IMR-90 (cell line): ENCODE measurements at regions not wholly inside any gene's neighbourhood (a gene's known extent, or its start where the extent isn't known, plus 50 kb on each side); places are given as distances from the start of the nearest gene placed in this dataset.

Experiments
- ATAC-seq: fragments of 200-7000 bp; cut with Tn5 transposase; 2 replicates; pipeline ENCODE4 v1.9.1; 2020; ENCODE audit warnings: low read depth, mild to moderate bottlenecking, moderate library complexity
- BruUV-seq: library from RNA; stranded (reverse); fragments of 400-500 nt; replicated peaks from 2 replicates; lab custom pipeline; 2021; lab: Mats Ljungman, UMichigan
- CTCF ChIA-PET: fragments of 300-600 bp; formaldehyde crosslinking; extraction: SDS; loops from one replicate; lab custom pipeline; 2021; ENCODE audit warnings: antibody characterized with exemption; lab: Yijun Ruan, JAX
- POLR2A ChIA-PET: fragments of 300-600 bp; sonication (Branson Sonifier 250); formaldehyde crosslinking; loops from one replicate; lab custom pipeline; 2022; ENCODE audit warnings: antibody characterized with exemption; ENCODE audit not compliant: unreplicated experiment; lab: Charles Lee
- DNase-seq: peaks from one replicate; pipeline ENCODE4 v3.0.0; 2013
- H2AFZ ChIP-seq: replicated peaks from 2 replicates; pipeline ENCODE3; 2013; ENCODE audit warnings: low read length, mild to moderate bottlenecking; ENCODE audit not compliant: poor library complexity
- H2AK5ac ChIP-seq: 2 replicates; pipeline ENCODE4 v1.6.1; 2013; ENCODE audit warnings: low read depth, low read length, inconsistent platforms
- H2AK9ac ChIP-seq: replicated peaks from 2 replicates; pipeline ENCODE3; 2013; ENCODE audit warnings: mild to moderate bottlenecking, low read depth, low read length, moderate library complexity; ENCODE audit not compliant: poor library complexity
- H2BK120ac ChIP-seq: 2 replicates; pipeline ENCODE4 v1.6.1; 2013; ENCODE audit warnings: low read depth, low read length, inconsistent platforms
- H2BK15ac ChIP-seq: 3 replicates; pipeline ENCODE4 v1.6.1; 2013; ENCODE audit warnings: low read depth, low read length, inconsistent platforms
- H2BK20ac ChIP-seq: 2 replicates; pipeline ENCODE4 v1.6.1; 2013; ENCODE audit warnings: low read depth, mild to moderate bottlenecking, inconsistent platforms, low read length, moderate library complexity
- H2BK5ac ChIP-seq: 2 replicates; pipeline ENCODE4 v1.6.1; 2013; ENCODE audit warnings: mild to moderate bottlenecking, low read depth, low read length, inconsistent platforms; ENCODE audit not compliant: poor library complexity, severe bottlenecking
- H3K14ac ChIP-seq: replicated peaks from 2 replicates; pipeline ENCODE4 v1.6.1; 2013; ENCODE audit warnings: low read depth, low read length, inconsistent platforms
- H3K18ac ChIP-seq: 2 replicates; pipeline ENCODE4 v1.6.1; 2013; ENCODE audit warnings: low read depth, low read length, control low read depth
- H3K23ac ChIP-seq: 2 replicates; pipeline ENCODE4 v1.6.1; 2013; ENCODE audit warnings: low read depth, low read length, inconsistent platforms
- H3K27ac ChIP-seq: 2 replicates; pipeline ENCODE4 v1.5.1; 2013; ENCODE audit warnings: mild to moderate bottlenecking, control low read depth, low read length; ENCODE audit not compliant: insufficient read depth
- H3K27me3 ChIP-seq: 2 replicates; pipeline ENCODE4 v1.6.1; 2013; ENCODE audit warnings: low read length; ENCODE audit not compliant: control insufficient read depth, insufficient read depth
- H3K36me3 ChIP-seq: 2 replicates; pipeline ENCODE4 v1.6.1; 2013; ENCODE audit warnings: low read length, mixed read lengths; ENCODE audit not compliant: control insufficient read depth, insufficient read depth
- H3K4ac ChIP-seq: 2 replicates; pipeline ENCODE4 v1.6.1; 2013; ENCODE audit warnings: low read depth, low read length, inconsistent platforms
- H3K4me1 ChIP-seq: 2 replicates; pipeline ENCODE4 v1.6.1; 2013; ENCODE audit warnings: low read length, mixed read lengths; ENCODE audit not compliant: control insufficient read depth, insufficient read depth
- H3K4me2 ChIP-seq: 2 replicates; pipeline ENCODE4 v1.6.1; 2013; ENCODE audit warnings: low read depth, mild to moderate bottlenecking, control low read depth, low read length, moderate library complexity
- H3K4me3 ChIP-seq: 2 replicates; pipeline ENCODE4 v1.5.1; 2013; ENCODE audit warnings: low read depth, mild to moderate bottlenecking, control low read depth, low read length, moderate library complexity; ENCODE audit not compliant: insufficient read depth
- H3K56ac ChIP-seq: 2 replicates; pipeline ENCODE4 v1.6.1; 2013; ENCODE audit warnings: low read length, inconsistent platforms; ENCODE audit not compliant: insufficient read depth; ENCODE audit errors: extremely low read depth
- H3K79me1 ChIP-seq, 2 experiments: 2 replicates each; pipeline ENCODE4 v1.6.1; 2013; ENCODE audit warnings: low read length in 2 of 2, inconsistent platforms in 1 of 2, low read depth in 1 of 2
- H3K9ac ChIP-seq: 2 replicates; pipeline ENCODE4 v1.6.1; 2013; ENCODE audit warnings: low read depth, low read length, control low read depth
- H3K9me1 ChIP-seq: 2 replicates; pipeline ENCODE4 v1.6.1; 2013; ENCODE audit warnings: low read length, inconsistent platforms; ENCODE audit not compliant: insufficient read depth
- H3K9me3 ChIP-seq: 2 replicates; pipeline ENCODE4 v1.6.1; 2013; ENCODE audit warnings: low read length; ENCODE audit not compliant: control insufficient read depth, insufficient read depth
- H4K20me1 ChIP-seq: 2 replicates; pipeline ENCODE4 v1.6.1; 2013; ENCODE audit warnings: low read length, inconsistent platforms; ENCODE audit not compliant: insufficient read depth
- H4K5ac ChIP-seq: 2 replicates; pipeline ENCODE4 v1.6.1; 2013; ENCODE audit warnings: mild to moderate bottlenecking, low read depth, low read length, control low read depth
- H4K8ac ChIP-seq, 2 experiments: 2 replicates each; pipeline ENCODE4 v1.6.1; 2013; ENCODE audit warnings: low read depth in 2 of 2, low read length in 2 of 2, control low read depth in 1 of 2, inconsistent platforms in 1 of 2
- H4K91ac ChIP-seq: 2 replicates; pipeline ENCODE4 v1.6.1; 2013; ENCODE audit warnings: low read depth, low read length, inconsistent platforms; ENCODE audit not compliant: insufficient read depth
- RCOR1 ChIP-seq: IDR thresholded peaks from 2 replicates; pipeline ENCODE4 v1.6.1; 2012; ENCODE audit warnings: mild to moderate bottlenecking, low read length, improper control_type of control experiment; ENCODE audit not compliant: insufficient replicate concordance
- WGBS, 2 experiments: methylation state at CpG; one replicate each; pipeline versions ENCODE4 v1.1.5 to v1.1.7; 2013; ENCODE audit warnings: missing lambda C conversion rate in 2 of 2; ENCODE audit not compliant: insufficient read length in 1 of 2; ENCODE audit errors: extremely low coverage in 2 of 2; 5-methylcytosine and 5-hydroxymethylcytosine counted together
- dilution Hi-C: fragments of 300-500 bp; cut with HindIII; formaldehyde crosslinking; loops from one replicate; pipeline ENCODE4 v1.14.3; 2018; ENCODE audit warnings: low sequenced_read_pairs; ENCODE audit not compliant: unreplicated experiment
- in situ Hi-C: fragments of 300-500 bp; cut with MboI; formaldehyde crosslinking; loops from 3 replicates; pipeline ENCODE4 v1.14.3; 2019; ENCODE audit warnings: low sequenced_read_pairs, inconsistent platforms, mixed read lengths
- intact Hi-C: fragments of 100-400 bp; cut with micrococcal nuclease; formaldehyde crosslinking; loops from 2 replicates; pipeline ENCODE4 v1.10.0; 2022
- TF ChIP-seq, protein P1 (sequence below): fragments of 150-350 bp; IDR thresholded peaks from 2 replicates; pipeline ENCODE4 v1.6.1; 2016; ENCODE audit warnings: low read depth, mild to moderate bottlenecking, low read length, moderate library complexity, borderline replicate concordance

DNA sequence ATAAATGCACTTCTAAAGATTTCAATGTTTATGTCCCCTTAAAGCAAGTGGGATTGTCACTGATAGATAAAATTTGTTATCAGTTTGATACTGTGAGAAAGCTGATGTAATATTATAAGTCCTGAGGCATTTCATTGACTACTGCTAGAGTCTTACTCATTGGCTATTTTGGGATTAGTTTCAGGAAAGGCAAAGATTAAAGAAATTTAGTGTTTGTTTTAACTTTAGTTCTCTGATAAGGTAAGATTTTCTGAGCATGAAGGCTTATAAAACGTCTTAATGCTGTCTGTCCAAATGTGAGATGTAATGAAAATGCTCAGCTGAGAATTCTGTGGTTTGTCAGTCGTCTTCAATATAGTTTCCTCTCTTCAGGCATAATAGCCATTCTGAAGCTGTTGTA, 886.4 kb upstream of the CDH2 start:
- WGBS, 2 experiments: no CpG with 5 or more reads among the region's 2 CpGs
- Histone ChIP-seq H2AFZ (no peak overlapping the region), H2AK5ac (no peak overlapping the region), H3K4me1 (no peaks in the 10 kb centered on the region; the same call in 1 of the 2 replicates), H3K27ac (no peak overlapping the region), H3K18ac (0 out of 2 replicates have a peak overlapping the region, but pooled peaks have one; percentile 31), H3K9me3 (no peaks in the 10 kb centered on the region), H3K4me3 (no peak overlapping the region), H4K20me1 (no peaks in the 10 kb centered on the region), H3K9ac (no peak overlapping the region), H4K5ac (no peak overlapping the region), H3K14ac (no peak overlapping the region), H2BK15ac (no peak overlapping the region), H4K8ac (no peak overlapping the region), H2AK9ac (no peak overlapping the region), H3K4me2 (no peak overlapping the region), H3K27me3 (no peaks in the 10 kb centered on the region), H3K36me3 (no peaks in the 10 kb centered on the region), H3K9me1 (no peaks in the 10 kb centered on the region), H3K23ac (no peak overlapping the region), H2BK5ac (no peak overlapping the region), H4K91ac (no peak overlapping the region), H2BK20ac (no peak overlapping the region), H3K56ac (no peak overlapping the region), H2BK120ac (no peak overlapping the region), H3K79me1 (no peaks in the 10 kb centered on the region), H3K4ac (no peak overlapping the region)
- dilution Hi-C loops: no loop called here
- BruUV-seq: no TSS peak
- POLR2A ChIA-PET: no interaction called here
- DNase-seq: peak; percentile 37
- TF ChIP-seq, protein P1, sequence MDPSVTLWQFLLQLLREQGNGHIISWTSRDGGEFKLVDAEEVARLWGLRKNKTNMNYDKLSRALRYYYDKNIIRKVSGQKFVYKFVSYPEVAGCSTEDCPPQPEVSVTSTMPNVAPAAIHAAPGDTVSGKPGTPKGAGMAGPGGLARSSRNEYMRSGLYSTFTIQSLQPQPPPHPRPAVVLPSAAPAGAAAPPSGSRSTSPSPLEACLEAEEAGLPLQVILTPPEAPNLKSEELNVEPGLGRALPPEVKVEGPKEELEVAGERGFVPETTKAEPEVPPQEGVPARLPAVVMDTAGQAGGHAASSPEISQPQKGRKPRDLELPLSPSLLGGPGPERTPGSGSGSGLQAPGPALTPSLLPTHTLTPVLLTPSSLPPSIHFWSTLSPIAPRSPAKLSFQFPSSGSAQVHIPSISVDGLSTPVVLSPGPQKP: no peak
- TF ChIP-seq RCOR1: no peak
- ATAC-seq: peak; percentile 40
- in situ Hi-C loops: no loop called here
- intact Hi-C loops: no loop called here
- CTCF ChIA-PET: no interaction called here
